Suprapubic skin (tissue), 4 donors: ENCODE measurements at regions not wholly inside any gene's neighbourhood (a gene's known extent, or its start where the extent isn't known, plus 50 kb on each side); places are given as distances from the start of the nearest gene placed in this dataset.

Source experiments
- DNase-seq, 2 donors: peaks; one replicate each; pipeline ENCODE4 v3.0.0-alpha.2; 2019; ENCODE audit warnings: low spot score in 2 of 2
- H3K27ac ChIP-seq: fragments of 200-600 bp; sonication (generic); one replicate; pipeline ENCODE4 v1.5.1; 2019
- H3K27me3 ChIP-seq: fragments of 200-600 bp; sonication (generic); one replicate; pipeline ENCODE4 v1.5.1; 2019
- H3K36me3 ChIP-seq: fragments of 200-600 bp; sonication (generic); one replicate; pipeline ENCODE4 v1.5.1; 2019
- H3K4me1 ChIP-seq: fragments of 200-600 bp; sonication (generic); one replicate; pipeline ENCODE4 v1.5.1; 2019
- H3K4me3 ChIP-seq: fragments of 200-600 bp; sonication (generic); one replicate; pipeline ENCODE4 v1.5.1; 2019; ENCODE audit warnings: mild to moderate bottlenecking
- H3K9me3 ChIP-seq: fragments of 200-600 bp; sonication (generic); one replicate; pipeline ENCODE4 v1.5.1; 2019
- CTCF ChIP-seq, 2 donors: fragments of 200-600 bp in 1 of 2; fragments of 450-650 bp in 1 of 2; sonication (generic) in 1 of 2; IDR thresholded peaks; one replicate each; pipeline ENCODE4 v1.5.1; 2016 to 2019; ENCODE audit warnings: antibody characterized with exemption in 2 of 2, mild to moderate bottlenecking in 1 of 2, moderate library complexity in 1 of 2
- EP300 ChIP-seq: sonication (generic); formaldehyde crosslinking; IDR thresholded peaks from one replicate; pipeline ENCODE4 v1.6.1; 2017; ENCODE audit warnings: antibody characterized with exemption
- POLR2A ChIP-seq, 2 donors: fragments of 450-650 bp; IDR thresholded peaks; one replicate each; pipeline ENCODE4 v1.6.1; 2017; ENCODE audit warnings: antibody characterized with exemption in 2 of 2, mild to moderate bottlenecking in 2 of 2, moderate library complexity in 2 of 2
- POLR2AphosphoS5 ChIP-seq, 3 donors: sonication (generic); formaldehyde crosslinking; IDR thresholded peaks; one replicate each; pipeline ENCODE4 v1.6.1; 2017; ENCODE audit warnings: antibody characterized with exemption in 3 of 3
- WGBS: methylation state at CpG from one replicate; pipeline ENCODE4 v1.1.5; 2018; 5-methylcytosine and 5-hydroxymethylcytosine counted together

GRCh38 chr2:22824618-22825017, 560.4 kb upstream of the KLHL29 start:
- Histone ChIP-seq H3K9me3 (no peaks in the 10 kb centered on the region), H3K27ac (no peak overlapping the region), H3K4me3 (no peak overlapping the region), H3K36me3 (no peaks in the 10 kb centered on the region), H3K27me3 (no peaks in the 10 kb centered on the region), H3K4me1 (no peaks in the 10 kb centered on the region)
- TF ChIP-seq POLR2A (IDR thresholded peaks at IDR 0.05) (no peak), POLR2AphosphoS5 (IDR thresholded peaks at IDR 0.05) (no peak), CTCF (IDR thresholded peaks at IDR 0.05) (no peak), EP300 (no peak)
- WGBS = 89% methylated on average over 4 of the region's 4 CpGs
- DNase-seq = no peak

- no peaks in the 10 kb centered on the region for H3K4me1 ChIP-seq
- no peaks in the 10 kb centered on the region for H3K9me3 ChIP-seq
- H3K36me3 ChIP-seq = no peaks in the 10 kb centered on the region
- no peak overlapping the region for H3K4me3 ChIP-seq
- DNase-seq = no peak
- WGBS = 62% methylated on average over 1 of the region's 1 CpG
- TF ChIP-seq POLR2A (IDR thresholded peaks at IDR 0.05) = no peak
- TF ChIP-seq EP300 = no peak
- no peak for TF ChIP-seq POLR2AphosphoS5 (IDR thresholded peaks at IDR 0.05)
- no peak for TF ChIP-seq CTCF (IDR thresholded peaks at IDR 0.05)
- no peaks in the 10 kb centered on the region for H3K27me3 ChIP-seq
- H3K27ac ChIP-seq = no peak overlapping the region
Observed at GRCh38 chr2:22826703-22827102, 558.3 kb upstream of the KLHL29 start.

GRCh38 chr2:22829791-22830190, 555.2 kb upstream of the KLHL29 start:
- WGBS = 78% methylated on average over 5 of the region's 5 CpGs
- no peak for DNase-seq
- TF ChIP-seq EP300 (no peak), POLR2AphosphoS5 (IDR thresholded peaks at IDR 0.05) (no peak), CTCF (IDR thresholded peaks at IDR 0.05) (no peak), POLR2A (IDR thresholded peaks at IDR 0.05) (no peak)
- no peak overlapping the region for H3K27ac ChIP-seq
- no peaks in the 10 kb centered on the region for H3K4me1 ChIP-seq
- H3K9me3 ChIP-seq = no peaks in the 10 kb centered on the region
- no peaks in the 10 kb centered on the region for H3K36me3 ChIP-seq
- no peaks in the 10 kb centered on the region for H3K27me3 ChIP-seq
- no peak overlapping the region for H3K4me3 ChIP-seq

GRCh38 chr2:22832196-22832595, 552.8 kb upstream of the KLHL29 start:
- 88% methylated on average over 2 of the region's 2 CpGs for WGBS
- DNase-seq = no peak
- H3K4me1 ChIP-seq = no peaks in the 10 kb centered on the region
- H3K9me3 ChIP-seq = no peaks in the 10 kb centered on the region
- no peaks in the 10 kb centered on the region for H3K36me3 ChIP-seq
- TF ChIP-seq EP300 (no peak), POLR2AphosphoS5 (IDR thresholded peaks at IDR 0.05) (no peak), CTCF (IDR thresholded peaks at IDR 0.05) (no peak), POLR2A (IDR thresholded peaks at IDR 0.05) (no peak)
- H3K27me3 ChIP-seq = no peaks in the 10 kb centered on the region
- no peak overlapping the region for H3K4me3 ChIP-seq
- H3K27ac ChIP-seq = no peak overlapping the region

GRCh38 chr2:22838461-22838860, 546.5 kb upstream of the KLHL29 start:
- no peak for TF ChIP-seq CTCF (IDR thresholded peaks at IDR 0.05)
- no peak for TF ChIP-seq POLR2A (IDR thresholded peaks at IDR 0.05)
- no peak for TF ChIP-seq EP300
- no peak for TF ChIP-seq POLR2AphosphoS5 (IDR thresholded peaks at IDR 0.05)
- no peaks in the 10 kb centered on the region for H3K4me1 ChIP-seq
- no peak overlapping the region for H3K27ac ChIP-seq
- H3K27me3 ChIP-seq = no peaks in the 10 kb centered on the region
- H3K36me3 ChIP-seq = no peaks in the 10 kb centered on the region
- no peak overlapping the region for H3K4me3 ChIP-seq
- no peak for DNase-seq
- H3K9me3 ChIP-seq = no peaks in the 10 kb centered on the region
